Superior temporal gyrus (tissue), 1 donor: ENCODE measurements at regions not wholly inside any gene's neighbourhood (a gene's known extent, or its start where the extent isn't known, plus 50 kb on each side); places are given as distances from the start of the nearest gene placed in this dataset.
A peak's percentile ranks its signal among the peaks of the same experiment; 100 is the strongest.

Experiments
- DNase-seq: peaks from one replicate; pipeline ENCODE4 v3.0.0-alpha.2; 2016; ENCODE audit errors: extremely low spot score

DNA sequence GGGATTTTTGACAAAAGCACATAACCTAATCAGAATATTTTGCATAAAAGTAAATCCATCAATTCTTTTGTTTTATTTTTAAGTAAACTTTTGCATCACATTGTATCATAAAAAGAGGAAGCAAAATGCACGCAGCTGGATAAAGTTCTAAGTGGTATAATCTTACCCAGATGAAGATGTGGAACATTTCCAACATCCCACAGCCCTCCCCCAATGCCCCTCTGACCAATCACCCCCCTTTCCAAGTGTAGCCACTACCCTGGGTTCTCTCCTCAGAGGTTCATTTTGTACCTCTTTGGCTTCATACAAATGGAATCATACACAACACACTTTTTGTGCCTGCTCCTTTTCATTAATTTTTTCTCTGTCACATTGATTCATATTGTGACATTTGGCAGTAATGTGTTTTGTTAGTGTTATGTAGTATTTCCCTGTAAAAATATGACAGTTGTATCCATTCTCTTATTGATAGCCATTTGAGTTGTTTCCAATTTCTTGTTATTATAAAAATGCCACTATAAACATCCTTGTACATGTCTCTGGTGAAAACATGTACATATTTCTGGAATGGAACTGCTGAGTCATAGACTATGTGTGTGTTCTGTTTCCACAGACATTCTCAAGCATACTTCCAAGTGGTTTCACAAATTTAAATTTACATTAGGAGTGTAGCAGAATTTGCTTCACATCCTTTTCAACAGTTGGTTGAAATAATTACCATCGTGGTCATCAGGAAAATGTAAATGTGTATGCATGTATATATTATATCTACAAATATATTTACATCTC, 92.9 kb upstream of the SYNDIG1 start:
- no peak for DNase-seq

DNA sequence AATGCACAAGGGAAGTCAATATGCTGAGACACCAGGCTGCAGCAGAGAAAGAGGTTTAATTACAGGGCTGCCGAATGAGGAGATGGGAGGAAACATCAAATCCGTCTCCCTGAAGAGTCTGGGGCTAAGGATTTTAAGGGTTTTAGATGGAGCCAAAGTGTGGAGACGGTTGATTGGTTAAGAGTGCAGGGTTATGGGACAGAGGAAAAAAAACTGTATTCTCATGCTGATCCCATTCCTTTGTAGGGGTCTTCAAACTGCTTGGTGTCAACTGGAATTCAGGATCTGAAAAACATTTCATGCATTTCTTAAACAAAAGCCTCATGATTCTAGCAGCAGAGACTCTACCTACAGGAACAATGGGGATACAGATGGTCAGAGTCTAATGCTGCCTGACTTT, 96.1 kb upstream of the SYNDIG1 start:
- no peak for DNase-seq

DNA sequence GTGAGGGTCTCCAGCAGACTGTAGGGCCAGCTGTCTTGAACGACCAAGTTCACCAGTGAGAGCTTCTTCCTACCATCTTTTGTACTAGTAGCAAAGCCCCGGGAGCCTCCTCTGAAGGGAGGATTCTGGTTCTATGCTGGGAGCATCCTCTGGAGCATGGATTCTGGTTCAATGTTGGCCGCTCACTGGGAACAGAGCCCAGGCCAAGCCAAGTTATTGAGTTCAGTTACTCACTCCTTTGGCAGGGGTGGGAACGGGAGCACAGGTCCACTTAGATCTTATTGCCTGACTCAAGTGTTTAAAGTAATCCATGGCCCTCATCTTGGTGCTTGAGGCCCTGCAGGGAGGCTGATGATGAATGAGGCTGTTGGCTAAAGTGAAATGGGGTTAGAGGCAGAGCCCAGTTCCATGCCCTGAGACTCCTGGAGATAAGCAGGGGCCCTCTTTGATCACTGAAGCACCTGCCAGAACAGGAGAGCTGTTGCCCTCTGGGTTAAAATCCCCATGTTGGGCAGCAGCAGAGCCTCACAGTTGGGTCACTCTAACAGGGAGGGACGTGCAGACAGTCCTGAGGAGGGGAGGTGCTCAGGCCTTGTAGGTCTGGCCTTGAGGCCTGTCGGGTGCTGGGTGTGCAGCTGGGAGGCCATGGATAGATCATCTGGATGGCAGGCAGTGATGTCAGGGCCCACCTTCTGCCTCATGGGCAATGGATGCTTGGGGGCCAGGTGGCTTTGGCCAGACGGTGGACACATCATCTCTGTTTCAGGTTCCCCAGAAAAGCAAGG, 98.3 kb upstream of the SYNDIG1 start:
- DNase-seq, result no peak

DNA sequence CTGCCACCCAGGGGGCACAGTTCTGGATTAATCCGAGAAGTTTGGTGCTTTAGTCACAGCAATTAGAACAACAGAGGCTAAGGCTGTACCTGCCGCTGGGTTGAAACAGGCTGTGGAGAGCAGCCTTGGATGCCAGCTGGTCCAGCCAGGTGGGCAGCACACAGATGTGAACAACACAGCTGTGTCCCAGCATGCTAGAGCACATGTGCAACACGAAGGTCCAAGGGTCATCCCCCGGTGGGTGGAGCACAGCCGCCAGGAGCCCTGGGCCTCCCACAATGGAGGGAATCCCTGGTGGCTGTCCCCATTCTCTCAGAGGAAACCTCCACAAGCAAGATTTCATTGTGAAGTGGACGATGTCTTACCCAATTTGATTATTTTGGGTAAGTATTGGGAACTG, 99.2 kb upstream of the SYNDIG1 start:
- no peak for DNase-seq

DNA sequence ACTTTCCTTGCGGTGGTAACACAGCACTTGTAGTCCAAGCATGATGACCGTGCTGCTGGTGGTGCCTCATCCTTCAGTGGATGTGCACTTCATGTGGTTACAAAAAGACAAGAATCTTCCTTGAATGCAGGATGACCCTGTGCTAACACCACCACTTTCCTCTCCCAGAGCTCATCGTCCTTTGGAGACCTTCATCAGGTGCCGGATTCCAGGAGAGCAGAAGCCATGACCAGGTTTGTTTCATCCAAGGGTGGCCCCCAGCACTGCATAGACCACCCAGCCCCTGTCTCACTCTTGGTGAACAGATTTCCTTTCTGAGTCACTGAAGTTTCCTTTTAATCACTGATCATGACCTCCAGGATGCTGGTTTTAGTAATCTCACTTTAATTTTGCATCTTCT, 101.2 kb upstream of the SYNDIG1 start:
- DNase-seq, result no peak

DNA sequence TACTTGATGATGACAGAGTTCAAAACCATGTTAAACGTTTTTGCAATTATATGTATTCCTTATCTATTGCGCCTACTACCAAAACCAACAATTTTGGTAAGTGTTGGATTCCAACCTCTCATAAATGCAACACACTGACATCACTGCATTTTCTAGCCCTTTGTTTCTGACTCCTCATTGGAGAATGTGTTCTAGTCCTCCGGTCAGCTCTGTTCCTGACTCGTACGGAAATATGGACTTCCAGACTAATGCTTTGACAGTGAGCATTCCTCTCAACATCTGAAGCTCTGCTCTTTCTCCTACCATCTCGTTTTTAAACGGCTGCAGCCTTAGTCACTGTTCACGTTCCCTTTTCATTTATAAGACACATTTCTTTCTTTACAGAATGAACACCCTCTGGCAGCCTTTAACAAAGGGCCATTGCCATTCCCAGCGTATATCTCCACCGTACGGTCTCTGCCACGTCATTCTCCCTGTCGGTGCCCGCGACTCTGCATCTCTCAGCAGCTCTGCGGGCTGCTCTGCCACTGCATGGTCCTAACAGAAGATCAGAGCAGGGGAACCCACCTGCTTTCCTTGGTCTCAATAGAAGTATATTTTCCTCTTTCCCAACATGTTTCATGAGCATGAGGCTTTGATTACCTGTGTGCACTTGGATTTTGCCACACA, 103.0 kb upstream of the SYNDIG1 start:
- peak; percentile 42 for DNase-seq

DNA sequence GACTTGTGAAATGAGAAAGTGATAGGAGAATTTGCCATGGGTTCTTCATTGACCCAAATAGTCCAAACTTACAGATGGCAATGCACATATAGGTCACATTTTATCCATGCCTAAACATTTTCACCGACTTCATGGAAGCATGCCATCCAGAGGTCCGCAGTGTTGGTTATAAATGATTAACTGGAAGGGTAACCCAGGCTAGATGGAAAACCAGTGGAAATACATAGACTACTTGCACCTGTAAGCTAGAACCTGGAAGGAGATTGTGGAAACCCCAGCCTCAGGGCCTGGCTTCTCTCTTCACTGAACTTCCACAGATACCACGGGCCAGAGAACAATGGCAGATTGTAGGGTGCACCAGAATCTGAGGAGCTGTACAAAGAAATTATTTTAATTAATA, 103.8 kb upstream of the SYNDIG1 start:
- DNase-seq, result no peak

DNA sequence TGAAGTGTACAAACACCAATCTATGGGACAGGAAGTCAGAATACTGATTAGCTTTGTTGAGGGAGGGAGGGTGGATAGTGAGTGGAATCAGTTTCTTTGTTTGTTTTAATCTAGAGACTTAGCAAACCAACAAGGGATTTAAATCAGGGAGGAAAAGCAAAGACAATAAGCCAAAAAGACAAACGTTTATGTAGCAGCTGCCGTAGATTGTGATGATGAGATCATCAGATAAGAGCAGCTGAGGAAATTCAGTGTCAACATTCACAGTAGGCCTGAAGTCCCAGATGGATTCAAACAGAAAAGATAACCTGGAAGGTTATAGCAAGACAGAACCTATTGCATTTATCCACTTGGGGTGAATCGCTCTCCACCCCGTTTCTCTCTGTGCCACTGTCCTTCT, 104.9 kb upstream of the SYNDIG1 start:
- no peak for DNase-seq

DNA sequence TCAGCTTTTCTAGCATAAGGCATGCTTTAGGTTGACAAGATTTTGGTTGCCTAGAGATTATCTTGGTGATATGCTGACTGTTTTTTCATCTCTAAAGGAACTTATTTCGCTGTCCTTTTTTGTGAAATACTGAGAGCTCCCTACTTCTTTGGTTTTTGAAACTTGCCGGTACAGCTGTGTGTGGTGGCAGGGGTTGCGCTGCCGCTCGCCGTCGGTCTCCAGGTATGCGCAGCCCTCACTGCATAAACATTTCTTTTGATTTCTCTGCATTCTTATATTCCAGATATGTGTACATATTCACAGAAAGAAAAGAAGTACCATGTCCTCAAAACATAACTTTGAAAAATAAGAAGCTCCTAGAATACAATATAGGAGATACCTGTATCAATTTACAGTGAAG, 106.4 kb upstream of the SYNDIG1 start:
- no peak for DNase-seq

DNA sequence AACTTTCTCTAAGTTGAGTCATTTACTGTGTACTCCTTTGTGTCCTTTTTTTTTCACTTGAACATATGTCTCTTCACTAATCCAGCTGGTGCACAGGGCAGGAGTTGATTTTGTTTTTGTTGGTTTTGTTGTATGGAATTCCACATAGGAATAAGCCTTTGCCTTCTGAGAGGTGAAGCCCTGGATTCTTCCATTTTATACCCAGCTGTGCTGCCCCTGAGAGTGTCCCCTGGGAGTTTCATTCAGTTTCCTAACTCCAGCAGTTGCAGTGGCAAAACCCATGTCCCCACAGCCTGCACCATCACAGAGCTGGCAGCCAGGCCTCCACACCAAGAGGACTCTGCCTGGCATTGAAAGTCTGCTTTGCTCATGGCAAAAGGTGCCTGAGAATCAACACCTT, 107.3 kb upstream of the SYNDIG1 start:
- DNase-seq, result no peak

DNA sequence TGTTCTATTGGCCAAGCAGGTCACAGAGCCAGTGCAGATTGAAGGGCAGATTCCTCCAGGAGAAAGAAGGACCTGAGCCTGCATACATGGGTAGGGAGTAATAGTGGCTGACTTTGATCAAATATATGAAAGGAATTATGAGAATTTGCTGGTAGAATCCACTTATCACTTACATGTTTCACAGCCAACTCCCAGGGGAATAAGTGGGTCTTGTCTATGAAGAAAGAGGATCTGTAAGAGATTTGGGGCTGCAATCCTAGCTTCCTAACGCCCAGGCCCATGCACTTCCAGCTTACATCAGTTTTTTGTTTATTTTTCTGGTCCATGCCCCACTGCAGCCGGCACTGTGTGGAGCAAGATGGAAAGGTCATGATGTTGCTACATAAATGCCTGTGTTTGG, 107.9 kb upstream of the SYNDIG1 start:
- no peak for DNase-seq

DNA sequence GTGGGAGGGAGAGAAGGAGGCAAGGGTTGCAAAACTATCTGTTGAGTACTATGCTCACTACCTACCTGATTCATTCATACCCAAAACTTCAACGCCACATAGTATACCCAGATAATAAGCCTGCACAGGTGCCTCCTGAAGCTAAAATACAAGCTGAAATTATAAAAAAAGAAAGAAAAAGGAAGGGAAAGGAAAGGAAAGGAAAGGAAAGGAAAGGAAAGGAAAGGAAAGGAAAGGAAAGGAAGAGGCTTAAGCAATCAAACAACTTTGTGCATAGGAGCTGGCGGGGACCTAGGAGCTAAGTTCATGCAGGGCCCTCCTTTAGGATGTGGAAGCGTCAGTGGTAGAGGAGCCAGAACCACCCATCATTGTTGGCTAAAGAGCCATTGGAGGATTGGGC, 108.9 kb upstream of the SYNDIG1 start:
- no peak for DNase-seq

DNA sequence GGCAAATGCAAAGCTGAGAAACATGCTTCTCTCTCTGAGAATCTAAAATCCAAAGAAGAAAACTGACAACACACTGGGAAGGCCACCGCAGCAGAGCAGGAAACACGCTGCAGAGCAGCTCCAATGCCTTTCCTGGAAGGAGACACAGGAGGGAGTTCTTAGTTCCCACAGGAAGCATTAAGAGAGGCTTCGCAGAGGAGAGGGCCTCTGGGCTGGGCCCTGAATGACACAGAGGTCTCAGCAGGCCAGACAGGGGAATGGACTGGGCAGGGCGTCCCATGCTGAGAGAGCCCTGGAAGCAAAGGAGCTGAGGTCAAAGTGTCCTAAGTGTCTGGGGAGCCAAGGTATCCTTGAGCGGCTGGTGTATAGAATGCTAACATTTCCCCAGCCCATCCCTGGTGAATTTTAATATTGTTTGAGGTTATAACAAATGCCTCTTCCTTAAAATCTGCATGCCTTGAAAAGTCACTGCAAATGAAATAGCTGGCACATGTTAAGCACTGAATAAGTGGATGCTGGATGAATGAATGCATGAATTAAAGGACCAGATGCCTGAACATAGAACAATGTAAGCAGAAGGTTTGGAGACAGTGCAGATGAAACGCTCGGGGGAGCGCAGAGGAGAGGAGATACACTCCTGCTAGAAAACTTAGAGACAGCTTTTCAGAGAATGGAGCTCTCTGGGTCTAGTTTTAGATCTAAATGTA, 110.0 kb upstream of the SYNDIG1 start:
- no peak for DNase-seq

DNA sequence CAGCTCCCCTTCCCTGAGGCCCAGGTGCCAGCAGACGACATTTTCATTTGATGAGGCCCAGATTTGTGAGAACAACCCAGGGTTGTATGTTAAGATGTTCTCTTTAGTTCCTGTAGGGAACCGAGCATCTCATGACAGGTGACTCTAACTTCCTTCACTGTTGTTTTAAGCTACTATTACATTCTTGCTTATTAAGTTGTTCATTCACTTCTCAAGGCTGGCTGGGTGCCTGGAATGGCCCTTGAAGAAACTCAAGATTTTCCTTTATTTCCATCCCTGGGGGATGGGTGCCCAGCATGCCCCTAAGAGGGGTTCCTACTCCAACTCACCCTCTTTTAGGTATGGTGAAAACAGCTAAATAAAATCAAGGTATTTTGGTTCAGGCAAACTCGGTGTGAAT, 111.5 kb upstream of the SYNDIG1 start:
- no peak for DNase-seq

DNA sequence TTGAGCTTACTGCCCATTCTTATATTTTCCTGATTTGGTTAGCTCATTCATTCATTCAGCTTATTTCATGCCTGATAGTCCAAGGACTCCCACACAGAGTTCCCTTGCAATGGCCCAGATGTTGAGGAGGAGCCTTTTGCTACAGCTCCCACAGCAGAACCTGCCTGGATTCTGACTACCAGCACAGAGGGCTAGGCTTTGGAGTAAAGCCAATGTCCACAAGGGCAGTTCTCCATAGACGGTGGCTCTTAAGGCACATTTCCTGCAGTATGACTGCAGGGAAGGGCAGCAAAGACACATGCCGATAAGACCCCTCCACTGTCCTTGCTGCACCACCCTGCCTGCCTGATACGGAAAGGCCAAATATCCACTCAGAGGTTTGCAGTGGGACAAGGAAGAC, 112.3 kb upstream of the SYNDIG1 start:
- DNase-seq, result no peak

DNA sequence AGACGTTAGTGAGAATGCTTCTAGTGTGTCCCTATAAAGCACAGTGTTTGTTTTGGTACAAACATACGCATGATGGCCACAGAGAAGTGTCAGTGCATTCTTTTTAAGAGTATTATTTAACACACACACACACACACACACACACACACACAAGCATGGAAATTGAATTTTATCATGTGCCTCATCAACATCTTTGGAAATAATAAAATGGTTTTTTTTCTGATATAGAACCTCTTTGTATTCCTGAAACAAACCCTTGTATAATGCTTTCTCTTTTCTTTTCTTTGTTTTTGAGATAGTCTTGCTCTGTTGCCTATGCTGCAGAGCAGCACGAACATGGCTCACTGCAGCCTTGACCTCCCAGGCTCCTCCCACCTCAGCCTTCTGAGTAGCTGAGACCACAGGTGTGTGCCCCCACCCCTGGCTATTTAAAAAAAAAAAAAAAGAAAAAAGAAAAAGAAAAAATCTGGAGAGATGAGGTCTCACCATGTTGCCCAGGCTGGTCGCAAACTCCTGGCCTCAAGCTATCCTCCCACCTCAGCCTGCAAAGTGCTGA, 116.2 kb upstream of the SYNDIG1 start:
- no peak for DNase-seq

DNA sequence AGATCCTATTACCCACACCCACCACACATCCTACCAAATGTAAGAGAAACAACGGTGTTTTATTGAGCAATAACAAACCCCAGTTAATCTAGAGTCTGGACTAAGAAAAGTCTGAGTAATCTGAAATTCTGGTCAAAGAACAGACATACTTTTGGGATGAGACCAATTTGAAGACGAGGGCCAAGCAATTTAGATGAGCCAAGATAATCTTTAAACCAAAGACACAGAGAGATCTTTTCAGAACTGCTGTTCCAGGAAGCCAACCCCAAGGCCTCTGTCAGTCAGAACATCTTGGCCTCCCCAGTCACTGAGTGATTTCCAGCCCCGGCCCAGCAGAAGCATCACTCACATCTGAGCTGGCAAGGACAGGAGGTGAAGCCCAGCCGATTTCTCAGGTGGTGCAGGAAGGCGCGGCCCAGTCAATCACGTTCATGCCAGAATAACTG, 118.5 kb upstream of the SYNDIG1 start:
- DNase-seq, result no peak

DNA sequence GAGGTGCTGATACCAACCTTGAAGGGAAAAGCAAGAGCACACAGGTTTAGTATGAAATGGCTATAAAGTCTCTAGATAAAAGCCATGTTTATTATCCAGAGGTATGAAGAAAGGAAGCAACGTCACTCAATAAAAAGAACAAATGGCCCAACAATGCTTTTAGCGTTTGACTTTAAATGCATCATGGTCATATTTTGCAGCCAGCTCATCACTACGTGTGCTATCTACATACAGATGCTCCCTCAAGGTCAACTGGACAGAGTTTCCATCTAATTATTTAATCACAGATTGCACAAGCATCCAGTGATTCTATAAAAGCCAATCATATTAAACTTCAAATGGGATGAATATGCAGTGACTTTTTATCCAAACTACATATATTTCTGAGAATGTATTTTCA, 127.6 kb upstream of the SYNDIG1 start:
- DNase-seq, result no peak

DNA sequence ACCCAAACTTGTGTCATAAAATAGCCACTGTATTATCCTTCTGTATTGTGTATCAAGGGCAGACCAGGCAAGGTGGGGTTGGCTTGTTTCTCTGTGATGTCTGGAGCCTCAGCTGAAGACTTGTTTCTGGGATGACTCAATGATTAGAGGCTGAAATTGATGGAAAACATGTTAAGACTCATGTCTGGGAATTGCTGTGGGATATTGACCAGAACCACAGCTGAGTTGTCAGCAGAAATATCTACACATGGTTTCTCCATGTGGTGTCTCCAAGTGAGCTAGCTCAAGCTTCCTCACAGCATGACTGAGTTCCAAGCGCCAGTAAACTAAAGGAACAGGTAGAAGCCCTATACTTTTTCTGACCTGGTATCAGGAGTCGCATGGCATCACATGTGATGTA, 128.5 kb upstream of the SYNDIG1 start:
- no peak for DNase-seq

DNA sequence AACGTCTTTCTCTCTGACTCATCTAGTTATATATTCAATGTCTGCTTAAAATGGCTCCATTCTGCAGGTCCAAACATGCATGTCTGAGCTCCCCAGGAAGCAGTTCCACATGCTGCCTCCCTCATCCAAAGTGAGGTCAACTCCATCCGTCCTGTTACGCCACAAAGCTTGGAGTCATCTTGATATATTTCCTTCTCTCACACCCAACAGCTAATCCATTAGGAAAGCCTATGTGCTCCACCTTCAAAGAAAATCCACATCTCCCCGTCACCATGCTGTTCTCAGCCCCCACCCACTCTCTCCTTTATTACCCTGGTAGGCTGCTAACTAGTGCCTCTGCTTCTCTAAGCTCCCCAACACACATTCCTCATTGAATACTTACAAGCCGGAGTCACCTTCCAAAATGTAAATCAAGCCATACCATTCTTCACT, 130.2 kb upstream of the SYNDIG1 start:
- no peak for DNase-seq

DNA sequence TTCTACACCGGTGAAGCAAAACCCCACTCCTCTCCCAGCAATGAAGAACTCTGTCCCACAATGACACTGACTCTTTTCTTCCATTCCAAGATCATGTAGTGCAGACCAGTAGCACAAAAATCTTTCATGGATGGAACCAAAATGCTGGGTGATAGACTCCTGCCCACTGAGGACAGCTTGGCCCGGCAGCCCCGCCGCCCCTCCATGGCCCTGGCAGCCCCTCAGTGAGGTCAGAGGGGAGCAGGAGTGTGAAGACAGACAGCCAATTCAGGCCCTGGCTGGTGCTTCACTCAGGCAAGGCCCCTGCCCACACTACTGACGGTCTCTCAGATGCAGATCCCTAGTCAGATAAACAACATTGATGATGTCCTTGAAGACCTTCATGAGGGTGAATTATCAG, 131.9 kb upstream of the SYNDIG1 start:
- DNase-seq, result no peak

DNA sequence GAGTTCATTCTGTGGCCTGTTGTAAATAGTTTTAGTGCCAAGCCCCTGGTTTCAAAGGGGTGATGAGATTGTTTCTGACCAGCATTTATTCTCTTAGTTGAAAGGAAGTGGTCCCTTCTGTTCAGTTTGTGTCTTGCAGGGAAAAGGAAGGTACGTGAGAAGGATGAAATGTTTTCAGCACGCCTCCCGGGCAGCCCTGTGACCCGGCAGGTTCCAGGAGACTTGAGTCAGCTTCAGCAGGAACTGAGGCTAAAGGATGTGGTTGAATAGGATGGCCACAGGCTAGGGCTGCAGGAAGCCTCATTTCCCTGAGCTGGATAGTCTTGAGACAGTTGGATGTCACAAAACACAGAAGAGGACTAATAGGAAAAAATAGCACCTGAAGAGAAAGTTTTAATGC, 132.4 kb upstream of the SYNDIG1 start:
- no peak for DNase-seq
